GM21367 (cell line): ENCODE measurements at regions not wholly inside any gene's neighbourhood (a gene's known extent, or its start where the extent isn't known, plus 50 kb on each side); places are given as distances from the start of the nearest gene placed in this dataset.
"Not testable (repeated sequence)": the region's sequence is repeated elsewhere in the genome, so short reads cannot be mapped to it uniquely, and the experiment has no call there.

Experiments
- ATAC-seq: cut with Tn5 transposase; IDR thresholded peaks from one replicate; pipeline ENCODE4 v1.9.1; 2021; ENCODE audit not compliant: unreplicated experiment

- no peak for ATAC-seq
Measured at GRCh38 chr7:13072014-13072413, 384.6 kb downstream of the ARL4A start.

DNA sequence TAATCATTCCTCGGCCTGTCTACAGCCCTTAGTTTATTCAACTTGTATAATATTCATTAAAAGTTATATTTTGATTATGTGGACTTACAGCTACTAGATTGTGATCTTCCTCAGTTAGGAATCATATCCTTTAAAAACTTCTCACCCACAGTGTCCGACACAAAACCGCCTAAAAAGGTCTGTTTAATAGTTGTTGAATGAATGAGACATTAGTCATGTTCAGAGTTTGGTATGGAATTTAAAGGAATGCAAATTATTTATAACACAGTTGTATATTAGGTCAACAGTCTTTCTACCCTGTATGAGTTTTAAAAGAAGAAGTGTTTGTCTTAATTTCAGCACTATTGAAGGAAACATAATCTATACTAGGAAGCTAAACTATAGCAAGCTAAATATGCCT, 390.0 kb downstream of the ARL4A start:
- no peak for ATAC-seq

- ATAC-seq, result no peak
Measured at GRCh38 chr7:13078105-13078504, 390.7 kb downstream of the ARL4A start.

- ATAC-seq, result no peak
Measured at GRCh38 chr7:13090959-13091358, 403.5 kb downstream of the ARL4A start.

- no peak for ATAC-seq
Measured at GRCh38 chr7:13091974-13092707, 404.7 kb downstream of the ARL4A start.

GRCh38 chr7:13092708-13093005, 405.2 kb downstream of the ARL4A start:
- ATAC-seq, result no peak

- ATAC-seq, result no peak
Measured at GRCh38 chr7:13093160-13093559, 405.7 kb downstream of the ARL4A start.

DNA sequence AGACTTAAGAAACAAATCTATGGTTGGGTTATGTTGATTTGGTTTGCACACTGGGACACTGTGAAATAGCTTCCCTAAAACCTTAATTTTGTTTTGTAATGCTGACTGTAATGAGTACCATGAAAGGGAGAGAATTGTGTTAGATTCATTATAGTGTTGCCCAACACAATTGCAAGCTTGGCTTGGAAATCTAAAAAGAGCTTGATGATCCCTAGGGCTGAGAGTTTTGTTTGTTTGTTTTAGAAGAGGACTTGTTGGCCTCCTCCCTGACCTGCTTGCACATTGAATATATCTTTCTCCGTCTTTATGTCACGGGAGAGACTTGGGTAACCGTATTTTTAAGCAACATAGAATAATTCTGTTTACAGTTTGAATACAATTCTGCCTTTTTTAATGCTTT, 410.1 kb downstream of the ARL4A start:
- no peak for ATAC-seq

- ATAC-seq, result no peak
Measured at GRCh38 chr7:13098161-13098560, 410.7 kb downstream of the ARL4A start.

GRCh38 chr7:13099154-13099795, 411.8 kb downstream of the ARL4A start:
- ATAC-seq, result peak; percentile 66

GRCh38 chr7:13104128-13104527, 416.7 kb downstream of the ARL4A start:
- ATAC-seq, result no peak

GRCh38 chr7:13105209-13105608, 417.8 kb downstream of the ARL4A start:
- ATAC-seq, result no peak

- ATAC-seq, result no peak
Measured at GRCh38 chr7:13106513-13106912, 419.1 kb downstream of the ARL4A start.

DNA sequence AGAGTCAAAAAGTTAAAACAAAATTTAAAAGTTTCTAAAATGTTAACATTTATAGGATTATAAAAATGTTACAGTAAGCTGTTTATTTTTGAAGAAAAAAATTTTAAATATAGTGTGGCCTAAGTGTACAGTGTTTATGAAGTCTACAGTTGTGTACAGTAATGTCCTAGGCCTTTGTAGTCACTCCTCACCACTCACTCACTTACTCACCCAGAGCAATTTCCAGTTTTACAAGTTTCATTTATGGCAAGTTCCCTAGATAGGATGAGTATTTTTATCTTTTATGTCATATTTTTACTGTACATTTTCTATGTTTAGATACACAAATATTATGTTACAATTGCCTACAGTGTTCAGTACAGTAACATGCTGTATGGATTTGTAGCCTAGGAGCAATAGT, 419.9 kb downstream of the ARL4A start:
- no peak for ATAC-seq

GRCh38 chr7:13108061-13108460, 420.6 kb downstream of the ARL4A start:
- ATAC-seq, result no peak

DNA sequence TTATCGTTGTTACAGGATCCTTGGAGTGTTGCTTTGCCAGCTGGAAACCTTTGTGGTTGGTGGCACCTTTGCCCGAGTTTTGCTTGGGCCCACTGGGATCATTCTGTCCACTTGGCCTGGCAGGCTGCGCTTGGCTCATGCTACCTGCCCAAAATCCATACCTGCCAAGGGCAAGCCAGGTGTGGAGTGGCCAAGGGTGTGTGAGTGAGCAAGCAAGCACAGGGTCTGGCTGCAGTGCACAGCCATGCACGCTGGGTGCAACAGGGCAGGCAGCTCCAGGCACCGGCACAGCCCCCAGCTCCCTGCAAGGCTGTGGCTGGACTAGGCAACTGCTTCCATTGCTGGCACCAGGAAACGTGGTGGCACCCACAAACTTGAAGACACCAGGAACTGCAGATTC, 421.8 kb downstream of the ARL4A start:
- ATAC-seq, result no peak

- no peak for ATAC-seq
Measured at GRCh38 chr7:13110107-13110506, 422.7 kb downstream of the ARL4A start.

DNA sequence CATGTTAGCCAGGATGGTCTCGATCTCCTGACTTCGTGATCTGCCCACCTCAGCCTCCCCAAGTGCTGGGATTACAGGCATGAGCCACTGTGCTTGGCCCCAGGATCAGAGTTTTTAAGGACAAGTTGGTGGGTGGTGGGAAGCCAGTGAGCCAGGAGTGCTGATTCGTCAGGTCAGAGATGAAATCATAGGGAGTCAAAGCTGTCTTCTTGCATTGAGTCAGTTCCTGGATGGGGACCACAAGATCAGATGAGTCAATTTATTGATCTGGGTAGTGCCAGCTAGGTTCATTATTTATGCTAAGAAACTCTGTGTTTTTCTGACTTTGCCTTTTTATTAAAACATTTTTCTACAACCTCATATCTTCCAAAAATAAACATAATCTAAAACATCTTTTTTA, 423.8 kb downstream of the ARL4A start:
- no peak for ATAC-seq

- not testable (repeated sequence) for ATAC-seq
Measured at GRCh38 chr7:13114240-13114639, 426.8 kb downstream of the ARL4A start.

GRCh38 chr7:13115157-13115772, 427.8 kb downstream of the ARL4A start:
- ATAC-seq, result no peak

DNA sequence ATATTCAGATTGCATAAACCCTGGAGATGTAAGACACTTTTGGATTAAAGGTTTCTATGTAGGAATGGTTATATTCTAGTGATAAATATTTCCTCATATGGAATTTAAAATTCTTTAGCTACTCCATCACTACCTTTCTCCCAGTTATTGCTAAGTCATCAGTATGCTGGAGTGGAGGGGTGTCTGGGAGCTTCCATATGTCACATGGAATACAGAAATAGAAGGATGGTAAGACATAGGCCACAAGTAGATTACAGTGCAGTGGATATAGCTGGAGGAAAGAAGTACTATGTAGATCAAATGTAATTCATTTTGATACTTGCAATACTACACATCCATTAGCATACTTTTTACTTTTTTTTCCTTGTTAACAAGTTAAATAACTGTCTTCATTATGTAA, 428.4 kb downstream of the ARL4A start:
- no peak for ATAC-seq

- ATAC-seq, result peak; percentile 52
Measured at GRCh38 chr7:13117103-13117502, 429.7 kb downstream of the ARL4A start.

GRCh38 chr7:13117592-13117991, 430.2 kb downstream of the ARL4A start:
- no peak for ATAC-seq
